ENCODE measurements at regions not wholly inside any gene's neighbourhood (a gene's known extent, or its start where the extent isn't known, plus 50 kb on each side); places are given as distances from the start of the nearest gene placed in this dataset.

GRCh38 chr1:34655206-34655874 lies 99.5 kb upstream of the GJB5 start:
- no peak for DNase-seq (ENCODE audit: low read depth, low spot score)

DNA sequence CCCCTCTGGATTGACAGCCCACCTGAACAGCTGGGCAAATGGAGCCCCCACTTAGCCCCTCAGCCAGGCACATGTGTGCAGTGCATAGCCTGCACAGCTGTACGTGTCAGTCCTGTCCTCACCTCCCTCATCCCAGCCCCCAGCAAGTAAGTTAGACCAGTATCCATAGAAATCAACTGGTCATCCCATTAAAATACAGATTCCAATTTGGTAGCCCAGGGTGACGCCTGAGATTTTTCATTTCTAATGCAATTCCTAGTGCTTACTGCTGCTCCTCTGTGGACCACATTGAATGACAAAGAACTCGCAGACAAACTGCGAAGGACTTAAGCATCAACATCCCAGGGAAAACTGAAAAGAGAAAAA lies 99.0 kb upstream of the GJB5 start:
- no peak for DNase-seq (ENCODE audit: low read depth, low spot score)

GRCh38 chr1:34656299-34656698 lies 98.5 kb upstream of the GJB5 start:
- no peak for DNase-seq (ENCODE audit: low read depth, low spot score)

GRCh38 chr1:34656731-34657130 lies 98.1 kb upstream of the GJB5 start:
- no peak for DNase-seq (ENCODE audit: low read depth, low spot score)

DNA sequence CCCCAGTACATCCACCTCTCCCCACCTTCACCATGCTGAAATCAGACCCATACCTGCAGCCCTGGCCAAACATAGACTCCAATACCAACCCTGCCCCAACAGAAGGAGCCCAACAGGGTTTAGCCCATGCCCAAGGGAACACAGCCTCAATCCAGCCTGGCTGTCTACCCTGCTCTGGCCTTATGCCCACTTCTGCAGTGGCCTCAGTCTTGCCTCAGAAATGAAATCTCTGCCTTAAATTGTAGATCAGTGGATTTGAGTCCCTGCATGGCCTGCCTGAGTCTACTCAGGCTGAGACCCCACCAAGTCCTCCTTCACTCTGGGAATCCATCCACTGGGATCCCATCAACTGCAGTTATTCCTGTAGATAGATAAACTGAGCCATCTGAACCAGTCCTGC lies 97.6 kb upstream of the GJB5 start:
- DNase-seq (ENCODE audit: low read depth, low spot score), result no peak

DNA sequence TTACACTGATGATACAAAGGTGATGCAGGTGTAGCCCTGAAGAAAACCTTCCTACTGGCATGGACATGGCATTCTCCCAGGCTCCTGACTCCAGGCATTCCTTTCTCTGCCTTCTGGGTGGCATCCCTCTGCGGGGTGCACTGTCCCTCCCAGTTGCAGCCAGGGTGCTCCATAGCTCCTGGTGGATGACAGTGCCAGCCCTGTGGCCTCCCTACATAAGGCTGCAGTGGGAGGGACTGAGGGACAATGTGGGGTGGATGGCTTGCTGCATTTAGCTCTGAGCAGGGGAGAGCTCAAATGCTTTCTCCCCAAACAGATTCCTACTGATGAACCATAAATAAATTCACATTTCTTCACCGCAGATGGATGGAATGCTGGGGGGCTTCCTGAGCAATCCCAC lies 97.0 kb upstream of the GJB5 start:
- no peak for DNase-seq (ENCODE audit: low read depth, low spot score)

DNA sequence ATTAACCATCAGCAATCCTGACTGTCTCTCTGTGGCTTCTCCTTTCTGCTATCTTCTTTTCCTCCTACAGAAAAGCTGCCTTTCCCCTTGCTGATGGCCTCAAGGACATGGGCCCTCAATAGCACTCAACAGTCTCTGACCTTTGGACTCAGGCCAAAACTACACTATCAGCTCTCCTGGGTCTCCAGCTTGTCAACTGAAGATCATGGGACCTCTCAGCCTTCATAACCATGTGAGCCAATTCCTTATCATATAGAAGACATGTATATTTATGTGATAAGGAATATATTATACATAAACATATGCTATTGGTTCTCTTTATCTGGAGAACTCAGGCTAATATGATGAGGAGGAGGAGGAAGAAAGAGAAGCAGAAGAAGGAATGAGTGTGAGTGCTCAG lies 91.8 kb upstream of the GJB5 start:
- no peak for DNase-seq (ENCODE audit: low read depth, low spot score)

DNA sequence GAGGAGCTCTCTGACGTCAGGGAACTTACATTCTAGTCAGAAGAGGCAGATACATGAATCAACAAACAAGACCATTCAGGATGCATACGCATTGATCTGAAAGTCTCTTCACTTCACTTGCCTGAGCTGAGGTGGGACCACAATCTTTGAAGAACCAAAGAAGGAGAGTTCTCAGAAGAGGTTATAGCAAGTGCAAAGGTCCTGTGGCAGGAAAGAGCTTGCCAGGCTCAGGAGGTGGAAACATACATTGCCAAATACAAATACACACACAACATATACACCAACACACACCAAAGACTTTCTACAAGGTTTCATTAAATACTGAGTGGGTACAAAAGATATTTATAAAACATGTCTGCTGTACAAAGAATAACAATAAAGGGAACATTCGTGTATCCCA lies 86.8 kb upstream of the GJB5 start:
- no peak for DNase-seq (ENCODE audit: low read depth, low spot score)

GRCh38 chr1:34670982-34671381 lies 83.9 kb upstream of the GJB5 start:
- DNase-seq (ENCODE audit: low read depth, low spot score), result no peak

DNA sequence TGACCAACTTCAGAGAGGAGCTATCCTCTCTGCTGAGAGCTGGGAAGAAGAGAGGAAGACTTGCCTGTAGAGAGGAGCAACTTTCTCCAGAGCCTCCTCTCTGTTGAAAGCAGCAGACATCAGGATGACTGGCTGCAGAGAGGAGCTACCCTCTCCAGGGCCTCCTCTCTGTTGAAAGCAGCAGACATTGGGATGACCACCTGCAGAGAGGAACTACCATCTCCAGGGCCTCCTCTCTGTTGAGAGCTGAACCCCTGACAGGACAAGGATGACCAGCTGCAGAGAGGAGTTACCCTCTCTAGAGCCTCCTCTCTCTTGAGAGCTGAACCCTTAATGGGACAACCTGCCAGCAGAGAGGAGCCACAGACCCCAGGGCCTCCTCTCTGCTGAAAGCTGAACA lies 83.0 kb upstream of the GJB5 start:
- DNase-seq (ENCODE audit: low read depth, low spot score), result no peak

GRCh38 chr1:34681480-34682451 lies 73.1 kb upstream of the GJB5 start:
- DNase-seq (ENCODE audit: low read depth, low spot score), result no peak

DNA sequence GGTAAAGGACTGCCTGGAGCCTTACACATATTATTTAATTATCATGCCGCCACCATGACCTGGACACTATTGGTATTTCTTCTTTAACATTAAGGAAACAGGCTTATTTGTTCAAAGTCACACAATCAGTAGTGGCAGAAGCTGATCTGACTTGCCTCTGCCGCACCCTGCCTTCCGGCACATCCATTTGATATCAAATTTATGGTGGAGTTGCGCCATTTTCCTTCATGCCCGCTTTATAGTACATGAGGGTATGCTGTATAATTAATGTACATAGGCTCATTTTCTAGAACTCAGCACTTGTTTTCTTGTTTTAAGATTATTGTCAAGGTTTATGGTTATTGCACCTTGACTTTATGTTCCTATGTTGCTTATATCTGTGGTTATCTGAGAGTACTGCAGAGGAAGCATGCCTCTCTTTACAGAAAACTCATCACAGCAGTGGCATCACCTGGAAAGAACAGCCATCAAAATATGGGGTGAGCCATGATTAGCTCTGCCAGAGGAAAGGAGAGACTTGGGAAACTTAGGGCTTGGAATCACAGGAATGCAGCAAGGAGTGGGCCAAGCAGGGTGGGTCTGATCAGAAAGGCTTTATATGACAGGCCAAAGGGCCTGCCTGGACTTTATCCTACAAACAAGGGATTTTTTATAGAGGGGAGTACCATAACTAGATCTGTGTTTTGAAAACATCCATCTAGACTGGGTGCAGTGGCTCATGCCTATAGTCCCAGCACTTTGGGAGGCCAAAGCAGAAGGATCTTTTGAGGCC lies 72.2 kb upstream of the GJB5 start:
- no peak for DNase-seq (ENCODE audit: low read depth, low spot score)

DNA sequence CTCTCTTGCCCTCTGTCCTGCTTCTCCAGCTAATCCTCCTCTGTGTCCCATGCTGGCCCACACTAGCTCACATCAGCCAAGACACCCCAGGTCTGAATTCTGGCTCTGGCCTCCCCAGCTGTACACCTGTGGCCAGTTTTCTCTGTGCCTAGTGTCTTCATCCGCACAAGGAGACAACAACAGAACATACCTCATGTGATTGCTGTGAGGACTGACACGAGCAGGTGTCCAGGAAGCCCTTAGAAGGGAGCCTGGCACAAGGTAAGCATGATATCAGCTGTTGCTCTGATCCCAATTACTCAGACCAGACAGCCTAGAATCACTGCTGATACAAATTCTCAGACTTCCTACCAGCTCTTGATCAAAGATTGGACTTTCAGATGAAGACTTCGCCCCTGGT lies 71.2 kb upstream of the GJB5 start:
- DNase-seq (ENCODE audit: low read depth, low spot score), result no peak

DNA sequence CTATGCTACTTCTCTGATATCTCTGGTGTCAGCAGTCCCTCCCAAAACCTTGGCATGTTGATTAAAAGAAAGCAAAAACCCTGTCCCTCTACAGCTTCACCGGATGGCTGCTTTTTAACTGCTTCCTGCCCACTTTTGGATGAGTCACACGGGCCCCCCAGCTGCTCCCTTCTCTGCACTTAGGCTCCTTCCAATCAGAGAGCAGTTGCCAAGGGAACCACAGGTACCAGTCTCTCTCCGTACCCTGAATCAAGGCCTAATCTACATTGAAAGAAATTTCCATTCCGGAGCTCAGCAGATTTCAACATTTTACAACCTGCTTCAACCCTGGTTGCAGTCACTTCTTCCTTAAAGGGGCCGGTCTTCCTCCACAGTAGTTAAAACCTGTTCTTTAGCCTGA lies 70.6 kb upstream of the GJB5 start:
- no peak for DNase-seq (ENCODE audit: low read depth, low spot score)

DNA sequence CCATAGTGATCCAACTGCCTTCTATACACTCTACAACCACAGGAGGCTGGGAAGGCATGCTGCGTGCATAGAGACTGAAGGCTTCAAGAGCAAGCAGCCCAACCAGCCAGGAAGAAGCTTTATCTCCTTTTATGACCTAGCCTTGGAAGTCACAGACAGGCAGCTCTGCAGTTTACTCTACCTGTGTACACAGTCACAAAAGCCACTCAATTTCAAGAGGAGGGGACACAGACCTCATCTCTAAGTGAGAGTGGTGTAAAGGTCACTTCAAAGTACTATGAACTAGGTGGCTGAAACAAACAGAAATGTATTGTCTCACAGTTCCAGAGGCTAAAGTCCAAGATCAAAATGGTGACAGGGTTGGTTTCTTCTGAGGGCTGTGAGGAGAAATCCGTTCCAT lies 69.6 kb upstream of the GJB5 start:
- no peak for DNase-seq (ENCODE audit: low read depth, low spot score)

DNA sequence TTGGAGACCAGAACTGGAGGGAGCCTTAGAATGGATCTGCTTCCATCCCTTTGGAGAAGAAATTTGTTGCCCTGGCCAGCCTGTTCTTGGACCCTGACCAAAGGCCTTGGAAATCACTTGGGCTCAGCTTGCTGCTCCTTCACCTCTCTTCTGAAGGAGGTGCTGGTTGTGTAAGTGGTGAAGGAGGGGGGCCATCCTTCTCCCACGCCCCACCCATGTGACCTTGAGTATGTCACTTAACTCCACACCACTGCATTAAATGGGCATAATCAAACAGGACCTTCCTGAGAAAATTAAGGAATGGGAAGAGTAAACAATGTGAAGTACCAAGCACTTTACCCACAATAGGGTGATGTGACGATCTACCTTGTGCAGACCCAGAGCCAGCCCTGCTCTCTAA lies 68.3 kb upstream of the GJB5 start:
- DNase-seq (ENCODE audit: low read depth, low spot score), result no peak

DNA sequence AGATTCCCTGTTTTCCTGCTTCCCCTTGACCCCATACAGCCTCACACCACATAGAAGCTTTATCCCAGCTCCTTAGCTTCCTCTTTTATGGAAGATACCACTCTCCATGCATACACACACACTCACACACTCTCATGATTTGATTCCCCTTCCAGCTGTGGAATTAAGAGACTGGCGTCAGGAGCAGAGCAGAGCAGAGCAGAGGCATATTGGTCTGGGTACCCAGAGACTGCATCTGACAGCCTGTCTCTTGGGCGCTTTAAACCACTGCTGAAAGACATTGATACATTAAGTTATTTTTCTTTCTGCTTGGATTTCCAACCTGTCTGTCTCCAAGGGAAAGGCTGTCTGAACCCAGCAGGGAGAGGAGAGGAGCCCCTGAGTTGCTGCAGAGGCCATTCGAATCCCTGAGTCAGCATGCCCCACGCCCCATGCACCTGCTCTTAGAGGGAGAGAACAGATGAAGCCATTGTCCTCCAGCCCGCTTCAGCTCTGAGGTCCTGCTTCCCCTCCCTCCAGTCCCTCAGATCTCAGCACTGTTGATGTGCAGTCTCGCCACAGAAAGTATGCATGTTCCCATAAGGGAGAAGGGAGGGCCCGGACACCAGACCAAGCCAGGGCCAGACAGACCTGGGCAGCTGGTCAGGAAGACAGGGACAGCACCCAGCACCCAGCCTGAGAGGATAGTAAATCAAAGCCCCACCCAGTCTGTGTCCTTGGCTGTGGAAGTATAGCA lies 66.7 kb upstream of the GJB5 start:
- no peak for DNase-seq (ENCODE audit: low read depth, low spot score)

DNA sequence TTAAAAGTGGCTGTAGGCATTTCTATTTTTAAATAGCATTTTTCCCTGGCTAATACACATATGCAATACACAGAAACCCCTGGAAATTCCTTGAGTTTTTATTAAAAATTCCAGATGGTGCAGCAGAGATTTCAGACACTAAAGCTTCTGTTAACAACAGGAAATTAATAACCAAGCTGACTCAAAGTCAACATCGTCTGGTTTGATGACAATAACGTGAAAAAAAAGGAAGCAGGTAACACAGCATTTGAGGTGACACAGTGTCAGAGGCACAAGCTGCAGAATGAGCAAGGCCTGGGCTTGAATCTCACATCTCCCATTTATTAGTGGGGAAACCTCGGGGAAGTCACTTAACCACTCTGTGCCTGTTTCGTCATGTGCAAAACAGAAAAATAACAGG lies 64.6 kb upstream of the GJB5 start:
- DNase-seq (ENCODE audit: low read depth, low spot score), result no peak

DNA sequence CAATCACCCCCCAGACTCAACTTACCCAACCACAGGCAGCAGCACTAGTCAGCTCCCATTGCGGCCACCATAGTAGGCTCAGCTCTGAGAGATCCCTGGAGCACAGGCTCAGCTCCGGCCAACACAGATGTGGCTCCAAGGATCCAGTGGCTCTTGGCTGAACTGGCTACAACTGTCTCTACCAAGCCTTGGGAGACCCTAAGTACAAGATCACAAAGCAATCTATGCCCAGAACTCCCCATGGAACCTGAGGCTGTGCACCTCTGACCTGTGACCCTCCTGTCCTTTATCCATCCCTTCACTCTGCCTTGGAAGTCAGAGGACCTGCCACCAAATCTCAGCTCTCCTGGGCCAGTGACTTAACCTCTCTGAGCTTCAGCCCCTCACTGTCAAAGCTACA lies 61.8 kb upstream of the GJB5 start:
- DNase-seq (ENCODE audit: low read depth, low spot score), result no peak

DNA sequence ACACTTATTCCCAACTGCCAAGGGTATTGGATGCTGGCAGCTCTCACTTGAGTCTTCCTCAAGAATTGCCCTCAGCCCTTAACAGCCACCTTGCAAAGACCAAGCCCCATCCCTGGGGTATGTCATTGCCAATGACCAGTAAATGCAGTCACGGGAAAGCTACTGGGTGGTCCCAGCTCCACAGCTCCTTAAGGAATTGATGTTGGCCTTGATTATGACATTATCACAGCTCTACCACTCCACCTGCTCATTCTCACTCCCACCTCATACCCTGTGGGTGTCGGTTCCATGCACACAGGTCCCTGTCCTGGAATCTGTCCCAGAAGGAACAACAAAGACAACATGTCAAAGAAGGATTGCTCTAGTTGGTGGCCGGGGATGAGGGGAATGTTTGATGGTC lies 60.5 kb upstream of the GJB5 start:
- DNase-seq (ENCODE audit: low read depth, low spot score), result no peak

- no peak for DNase-seq (ENCODE audit: low read depth, low spot score)
These were observed 59.3 kb upstream of the GJB5 start for GRCh38 chr1:34695580-34695979.

DNA sequence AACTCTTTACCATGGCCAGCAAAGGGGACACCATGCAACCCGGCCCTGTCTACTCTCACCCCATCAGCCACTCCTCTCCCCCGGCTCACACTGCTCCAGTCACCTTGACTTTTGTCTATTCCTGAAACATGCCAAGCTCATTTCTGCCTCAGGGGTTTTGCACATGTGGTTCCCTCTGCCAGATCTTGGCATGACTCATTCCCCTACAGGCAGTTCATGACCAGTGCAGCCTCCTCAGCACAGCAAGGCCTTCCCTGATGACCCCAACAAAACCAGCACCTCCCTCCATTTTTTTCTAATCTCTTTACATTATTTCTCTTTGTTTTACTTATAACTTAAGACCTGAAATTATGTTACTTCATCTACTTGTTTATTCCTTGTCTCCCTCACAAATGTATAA lies 58.6 kb upstream of the GJB5 start:
- DNase-seq (ENCODE audit: low read depth, low spot score), result no peak
